HG02798 (cell line): ENCODE measurements at regions not wholly inside any gene's neighbourhood (a gene's known extent, or its start where the extent isn't known, plus 50 kb on each side); places are given as distances from the start of the nearest gene placed in this dataset.
"Not testable (repeated sequence)": the region's sequence is repeated elsewhere in the genome, so short reads cannot be mapped to it uniquely, and the experiment has no call there.

ENCODE experiments used
- ATAC-seq: cut with Tn5 transposase; IDR thresholded peaks from one replicate; pipeline ENCODE4 v1.9.1; 2021; ENCODE audit warnings: mild to moderate bottlenecking; ENCODE audit not compliant: unreplicated experiment, poor library complexity

DNA sequence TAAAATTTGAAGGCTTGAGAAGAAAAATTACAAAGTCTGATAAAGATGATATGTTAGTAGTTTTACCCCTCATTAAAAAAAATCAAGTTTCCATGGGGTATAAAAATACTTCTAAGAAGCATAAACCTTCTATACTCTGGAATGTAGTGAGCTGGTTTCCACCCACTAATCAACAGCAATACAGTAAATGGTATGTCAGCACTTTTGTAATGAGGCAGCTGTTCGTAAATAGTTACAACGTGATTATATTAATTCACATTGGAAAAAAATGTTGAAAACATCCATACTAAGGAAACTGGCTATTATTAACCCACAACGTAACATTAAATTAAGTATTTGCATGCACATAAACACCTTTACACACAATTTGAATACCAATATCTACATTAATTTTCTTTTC lies 283.1 kb upstream of the FAM174A start:
- no peak for ATAC-seq

DNA sequence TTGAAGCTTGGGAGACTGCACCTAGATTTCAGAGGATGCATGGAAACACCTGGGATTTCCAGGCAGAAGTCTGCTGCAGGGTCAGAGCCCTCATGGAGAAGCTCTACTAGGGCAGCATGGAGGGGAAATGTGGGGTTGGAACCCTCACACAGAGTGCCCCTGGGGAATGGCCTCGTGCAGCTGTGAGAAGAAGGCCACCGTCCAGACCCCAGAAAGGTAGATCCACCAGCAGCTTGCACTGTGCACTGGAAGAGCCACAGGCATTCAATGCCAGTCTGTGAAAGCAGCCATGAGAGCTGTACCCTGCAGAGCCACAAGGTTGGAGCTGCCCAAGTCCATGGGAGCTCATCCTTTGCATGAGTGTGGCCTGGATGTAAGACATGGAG lies 285.3 kb upstream of the FAM174A start:
- ATAC-seq: no peak

DNA sequence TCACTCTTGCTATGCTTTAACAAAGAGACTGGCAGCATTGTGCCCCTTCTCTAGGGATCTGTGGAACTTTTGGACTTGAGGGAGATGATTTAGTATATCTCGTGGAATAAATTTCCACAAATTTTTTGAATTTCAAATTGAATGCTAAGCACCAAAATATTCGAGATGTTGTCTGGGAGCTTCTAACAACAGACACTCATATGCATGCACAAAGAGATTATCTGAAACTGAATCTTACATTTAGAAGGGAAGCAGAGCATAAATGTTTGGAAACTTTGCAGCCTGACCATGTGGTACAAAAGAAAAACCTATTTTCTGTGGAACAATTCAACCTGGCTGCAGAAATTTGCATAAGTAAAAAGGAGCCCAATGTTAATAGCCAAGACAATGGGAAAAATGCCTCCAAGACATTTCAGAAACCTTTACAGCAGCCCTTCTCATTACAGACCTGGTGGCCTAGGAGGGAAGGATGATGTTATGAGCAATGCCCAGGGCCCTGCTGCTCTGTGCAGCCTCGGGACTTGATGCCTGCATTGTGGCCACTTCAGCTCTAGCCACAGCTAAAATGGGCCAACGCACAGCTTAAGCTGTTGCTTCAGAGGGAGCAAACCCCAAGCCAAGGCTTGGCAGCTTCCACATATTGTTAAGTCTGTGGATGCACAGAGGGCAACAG lies 285.8 kb upstream of the FAM174A start:
- ATAC-seq: no peak

DNA sequence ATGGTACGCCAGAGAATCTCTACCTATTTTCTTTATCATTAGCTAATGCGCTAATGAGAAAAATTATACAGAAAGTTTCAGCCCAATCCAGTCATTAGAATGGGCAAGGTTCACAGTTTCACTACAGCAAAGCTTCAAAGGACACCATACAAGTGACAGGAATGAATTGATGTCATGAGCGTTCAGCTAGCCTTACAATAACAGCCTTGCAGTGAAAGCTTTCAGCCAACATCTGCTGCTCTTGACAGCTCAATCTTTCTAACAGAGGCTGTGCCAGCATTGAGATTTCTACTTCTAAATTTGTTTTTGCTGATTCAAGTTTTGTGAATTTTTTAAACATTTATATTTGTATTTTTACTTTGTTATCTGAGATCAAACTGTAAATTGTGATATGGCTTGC lies 302.4 kb upstream of the FAM174A start:
- ATAC-seq: no peak

DNA sequence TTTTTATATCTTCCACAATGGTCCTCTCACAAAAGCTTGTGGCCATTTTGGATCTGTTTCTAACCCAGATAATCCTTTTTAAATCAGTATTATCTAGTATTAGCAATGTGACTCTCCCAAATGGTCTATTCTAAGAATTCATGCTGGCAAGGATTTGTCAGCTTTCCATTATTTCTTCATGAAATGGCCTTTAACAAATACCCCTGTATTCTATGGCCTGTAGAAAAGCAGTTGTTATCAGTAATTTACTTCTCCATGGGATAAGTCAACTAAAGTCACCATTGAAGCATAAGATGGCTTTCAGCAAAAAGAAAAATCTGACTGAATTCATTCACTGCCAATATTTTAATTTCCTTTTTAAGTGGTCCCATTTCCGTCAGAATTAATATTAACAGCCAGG lies 346.4 kb upstream of the FAM174A start:
- no peak for ATAC-seq

DNA sequence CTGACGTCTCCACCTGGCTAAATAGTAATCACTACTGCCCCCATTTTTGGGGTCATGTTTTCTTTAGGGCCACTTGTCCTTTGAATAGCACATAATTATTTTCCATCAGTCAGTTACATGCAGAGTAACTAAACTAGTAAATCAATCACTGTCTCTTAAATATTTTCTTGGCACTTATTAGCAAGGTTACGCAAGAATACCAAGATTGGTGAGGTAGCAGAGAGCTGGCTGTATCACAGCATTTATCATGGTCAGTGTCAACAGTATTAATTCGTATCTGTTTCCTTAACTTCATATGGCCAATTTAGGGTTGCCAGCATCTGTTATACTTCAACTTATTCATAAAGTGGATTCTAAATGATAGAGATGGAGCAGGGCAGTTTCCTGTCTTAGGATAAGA lies 346.8 kb upstream of the FAM174A start:
- no peak for ATAC-seq

DNA sequence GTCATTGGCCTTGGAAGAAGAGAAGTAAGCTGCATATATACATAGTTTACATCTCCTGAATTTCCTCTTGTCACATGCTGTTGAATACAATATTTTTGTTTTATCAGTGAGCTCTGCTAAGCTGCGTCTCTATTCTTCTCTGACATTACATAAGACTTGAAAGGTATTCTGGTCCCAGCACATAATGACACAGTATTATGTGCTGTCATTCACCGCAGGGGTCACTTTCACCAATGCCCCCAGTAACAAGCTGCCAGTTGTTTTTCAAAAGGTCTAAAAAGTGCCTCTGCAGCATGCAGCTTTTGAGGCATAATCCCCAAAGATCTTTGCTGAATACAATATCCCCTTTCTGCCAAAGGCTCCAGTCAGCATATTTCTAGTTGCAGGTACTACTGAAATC lies 349.0 kb upstream of the FAM174A start:
- ATAC-seq: no peak

DNA sequence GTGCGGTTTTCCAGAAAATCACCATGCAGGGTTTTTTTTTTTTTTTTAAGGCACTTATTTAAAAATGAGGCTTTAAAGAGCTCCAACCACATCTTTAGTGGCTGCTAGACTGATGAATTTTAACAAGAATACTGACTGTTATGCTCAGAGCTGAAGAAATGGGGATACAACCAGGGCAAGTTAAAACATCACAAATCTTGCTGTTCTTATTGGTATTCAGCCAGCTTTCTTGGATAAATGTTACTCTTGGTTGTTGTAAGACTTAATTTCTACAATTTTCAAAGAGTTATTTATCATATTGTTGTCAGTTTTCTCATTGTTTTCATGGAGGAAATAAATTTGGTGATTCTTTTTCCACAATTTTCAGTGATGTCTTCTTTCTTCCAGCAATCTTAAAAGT lies 352.8 kb upstream of the FAM174A start:
- ATAC-seq: no peak

DNA sequence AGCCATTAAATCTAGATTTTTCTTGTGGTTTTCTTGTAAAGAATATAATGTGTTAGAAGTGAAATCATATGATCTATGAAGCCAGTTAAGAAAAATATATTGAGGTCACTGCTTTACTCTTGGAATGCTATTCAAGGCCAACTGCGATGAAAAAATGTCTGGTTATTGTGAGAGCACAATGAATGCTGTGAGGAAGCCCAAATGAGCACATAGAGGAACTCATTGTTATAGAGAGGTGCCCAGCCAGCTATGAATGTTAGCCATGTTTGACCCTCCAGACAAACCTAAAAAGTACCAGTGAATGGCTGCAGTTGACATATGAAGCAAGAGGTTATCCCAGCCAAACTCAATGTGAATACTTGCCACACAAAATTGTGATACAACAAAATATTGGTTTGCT lies 359.8 kb upstream of the FAM174A start:
- no peak for ATAC-seq

DNA sequence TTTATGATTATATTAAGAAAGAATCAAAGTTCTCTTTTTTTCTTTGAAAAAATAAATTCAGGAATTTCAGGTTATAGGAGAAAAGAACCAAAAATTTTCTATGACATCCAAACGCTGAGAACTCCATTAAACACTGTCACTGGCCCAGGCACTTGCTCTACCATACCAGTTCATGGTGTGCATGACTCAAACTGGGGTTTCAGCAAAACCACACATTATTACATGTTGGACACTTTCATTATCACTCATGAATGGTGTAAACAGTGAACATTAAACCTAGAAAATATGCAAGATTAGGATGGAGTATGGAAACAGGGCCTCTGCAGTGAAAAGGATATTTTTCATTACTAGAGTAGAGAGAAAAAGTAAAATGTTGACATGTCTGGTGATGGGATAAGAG lies 369.9 kb upstream of the FAM174A start:
- ATAC-seq: peak; percentile 100

DNA sequence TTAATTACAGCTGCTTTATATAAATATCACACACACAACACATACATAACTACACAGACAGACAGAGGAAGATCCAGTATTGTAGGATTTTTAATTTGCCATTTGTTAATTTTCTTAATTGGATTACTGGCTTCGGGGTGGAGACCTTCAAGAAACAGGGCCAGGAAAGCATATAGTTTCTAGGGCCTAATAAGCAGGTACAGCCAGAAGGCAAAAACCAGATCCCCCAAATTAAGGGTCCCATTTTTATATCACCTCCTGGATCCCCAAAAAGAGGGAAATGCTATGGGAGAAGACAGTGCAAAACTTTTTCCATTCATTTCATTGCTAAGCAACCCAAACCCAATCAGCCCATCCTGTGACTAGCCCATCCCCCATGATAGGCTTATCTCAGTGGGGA lies 373.3 kb upstream of the FAM174A start:
- ATAC-seq: no peak

DNA sequence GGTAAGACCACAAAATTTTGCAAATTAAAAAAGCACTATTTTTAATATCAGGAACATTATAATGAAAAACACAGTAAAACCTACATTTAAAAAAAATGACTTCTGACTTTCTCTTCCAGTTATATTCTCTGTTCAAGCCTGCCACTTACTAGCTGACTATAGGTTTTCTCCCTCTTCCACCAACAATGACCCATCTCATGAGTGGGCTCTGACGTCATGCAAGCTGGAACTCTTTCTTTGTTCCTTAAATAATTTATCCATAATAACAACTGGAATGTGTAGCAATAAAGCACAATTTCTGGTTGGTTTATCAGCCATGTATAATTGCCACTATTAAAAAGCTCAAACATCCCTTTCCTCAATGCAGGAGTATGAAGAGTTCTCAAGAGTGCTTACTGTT lies 378.1 kb upstream of the FAM174A start:
- no peak for ATAC-seq

DNA sequence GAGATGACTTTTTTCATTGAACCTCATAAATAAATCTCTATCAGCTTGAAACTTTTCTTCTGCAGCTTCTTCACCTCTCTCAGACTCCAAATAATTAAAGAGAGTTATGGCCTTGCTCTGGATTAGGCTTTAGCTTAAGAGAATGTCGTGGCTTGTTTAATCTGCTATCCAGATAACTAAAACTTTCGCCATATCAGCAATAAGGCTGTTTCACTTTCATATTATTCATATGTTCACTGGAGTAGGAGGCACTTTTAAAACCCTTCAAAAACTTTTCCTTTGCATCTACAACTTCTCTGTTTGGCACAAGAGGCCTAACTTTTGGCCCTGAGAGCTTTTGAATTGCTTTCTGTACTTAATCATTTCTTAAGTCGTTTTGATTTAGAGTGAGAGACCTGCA lies 386.9 kb upstream of the FAM174A start:
- ATAC-seq: no peak

DNA sequence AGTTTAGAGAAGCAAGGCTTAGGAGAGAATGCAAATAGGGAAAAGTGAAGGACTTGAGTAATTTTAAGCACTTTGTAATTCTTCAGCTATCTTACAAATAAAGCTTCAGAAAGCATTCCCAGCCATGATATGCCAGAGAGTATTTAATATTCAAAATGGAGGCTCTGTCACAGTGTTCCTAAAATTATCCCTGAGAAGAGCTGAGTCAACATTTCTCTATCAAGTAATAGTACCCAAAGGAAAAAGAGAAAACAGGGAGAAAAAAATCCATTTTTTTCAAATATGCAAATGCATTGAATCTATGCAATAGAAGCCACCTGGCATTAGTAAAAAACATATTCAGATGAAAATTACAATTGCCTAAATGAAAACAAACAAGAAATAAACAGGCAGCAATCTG lies 392.6 kb upstream of the FAM174A start:
- no peak for ATAC-seq

DNA sequence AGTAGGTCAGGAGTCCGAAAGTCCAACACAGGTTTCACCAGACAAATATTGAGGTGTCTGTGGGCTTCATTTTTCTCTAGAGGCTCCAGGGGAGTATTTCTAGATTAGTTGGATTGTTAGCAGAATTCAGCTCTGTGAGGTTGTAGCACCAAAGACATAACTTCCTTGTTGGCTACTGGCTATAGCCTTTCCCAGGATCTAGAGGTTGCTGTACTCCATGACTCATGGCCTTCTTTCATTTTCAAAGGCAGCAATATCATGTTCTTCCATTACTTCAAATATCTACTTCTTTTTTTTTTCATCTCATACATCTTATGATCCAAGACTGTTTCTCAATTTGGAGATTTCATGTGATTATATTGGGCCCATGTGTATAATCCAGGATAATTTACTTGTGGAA lies 404.0 kb upstream of the FAM174A start:
- no peak for ATAC-seq

DNA sequence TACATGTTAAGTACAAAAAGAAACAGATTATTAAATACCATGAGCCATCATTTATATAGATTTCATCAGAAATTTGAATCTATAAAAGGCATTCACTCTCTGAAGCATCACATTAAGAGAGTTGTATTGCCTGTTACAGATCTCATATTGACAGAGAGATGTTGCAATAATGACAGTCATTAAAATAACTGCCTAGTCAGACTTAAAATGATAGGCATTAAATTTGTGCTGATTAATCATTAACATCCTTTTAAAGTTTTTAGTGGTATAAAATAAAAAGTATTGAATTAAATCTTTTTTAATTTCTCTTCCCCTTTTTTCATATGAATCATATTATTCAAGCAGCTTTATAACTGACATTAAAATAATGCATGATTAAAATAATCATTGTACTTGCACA lies 404.9 kb upstream of the FAM174A start:
- ATAC-seq: no peak

DNA sequence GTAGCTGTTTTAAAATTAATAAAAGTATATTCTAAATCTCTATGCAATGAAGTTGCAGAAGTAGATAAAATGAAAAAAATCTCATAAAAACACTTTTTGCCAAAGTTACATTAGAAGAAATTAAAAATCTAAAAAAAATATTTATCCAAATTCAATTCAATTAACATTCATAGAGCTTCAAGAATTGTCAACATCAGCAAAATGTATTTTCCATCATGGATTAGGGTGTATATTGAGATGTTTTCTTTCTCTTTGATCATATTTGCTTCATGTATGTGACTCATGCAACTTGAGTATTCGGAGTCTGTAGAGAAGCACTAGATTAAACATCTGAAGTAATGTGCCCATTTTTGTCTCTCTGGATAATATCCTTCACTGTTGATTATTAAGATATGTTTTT lies 415.3 kb upstream of the FAM174A start:
- ATAC-seq: no peak

DNA sequence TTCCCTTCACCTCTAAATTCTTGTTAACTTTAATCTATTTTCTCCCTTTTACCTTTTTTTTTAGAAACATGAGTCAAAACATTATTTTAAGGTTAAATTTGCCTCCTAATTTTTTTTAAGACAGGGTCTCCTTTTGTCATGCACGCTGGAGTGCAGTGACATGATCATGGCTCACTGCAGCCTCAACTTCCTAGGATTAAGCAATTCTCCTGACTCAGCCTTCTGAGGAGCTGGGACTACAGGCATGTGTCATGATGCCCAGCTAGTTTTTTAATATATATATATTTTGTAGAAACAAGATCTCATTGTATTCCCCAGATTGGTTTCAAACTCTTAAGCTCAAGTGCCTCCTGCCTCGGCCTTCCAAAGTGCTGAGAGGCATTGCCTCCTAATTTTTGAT lies 424.7 kb upstream of the FAM174A start:
- ATAC-seq: no peak

DNA sequence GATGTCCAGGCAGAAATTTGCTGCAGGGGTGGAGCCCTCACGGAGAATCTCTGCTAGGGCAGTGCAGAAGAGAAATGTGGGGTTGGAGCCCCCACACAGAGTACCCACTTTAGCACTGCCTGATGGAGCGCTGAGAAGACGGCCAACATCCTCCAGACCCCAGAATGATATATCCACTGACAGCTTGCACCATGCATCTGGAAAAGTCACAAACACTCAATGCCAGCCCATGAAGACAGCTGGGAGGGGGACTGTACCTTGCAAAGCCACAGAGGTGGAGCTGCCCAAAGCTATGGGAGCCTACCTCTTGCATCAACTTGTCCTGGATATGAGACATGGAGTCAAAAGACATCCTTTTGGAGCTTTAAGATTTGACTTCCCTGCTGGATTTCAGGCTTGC lies 426.3 kb upstream of the FAM174A start:
- no peak for ATAC-seq

DNA sequence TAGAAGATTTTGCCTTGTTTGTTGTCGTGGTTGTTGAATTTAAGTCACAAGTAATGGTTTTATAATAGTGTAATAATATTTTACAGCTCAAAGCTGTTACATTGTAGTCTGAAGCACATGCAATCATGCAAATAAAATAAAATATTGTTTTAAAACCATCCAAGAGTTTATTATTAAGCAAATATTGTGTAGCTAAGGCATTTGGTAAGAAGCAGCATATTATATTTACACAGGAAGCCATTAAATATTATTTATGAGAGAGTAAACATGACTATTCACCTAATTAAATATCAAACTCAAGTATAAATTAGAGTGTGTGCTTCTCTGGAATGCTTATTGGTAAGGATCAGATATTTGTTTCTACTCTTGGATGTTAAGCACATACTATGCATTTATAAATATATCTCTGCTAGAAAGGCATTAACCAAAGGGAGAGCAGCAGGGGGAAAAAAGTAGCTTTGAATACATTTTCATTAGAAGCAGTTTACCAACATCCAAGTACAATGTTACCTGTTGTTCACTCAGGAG lies 431.5 kb upstream of the FAM174A start:
- ATAC-seq: not testable (repeated sequence)

DNA sequence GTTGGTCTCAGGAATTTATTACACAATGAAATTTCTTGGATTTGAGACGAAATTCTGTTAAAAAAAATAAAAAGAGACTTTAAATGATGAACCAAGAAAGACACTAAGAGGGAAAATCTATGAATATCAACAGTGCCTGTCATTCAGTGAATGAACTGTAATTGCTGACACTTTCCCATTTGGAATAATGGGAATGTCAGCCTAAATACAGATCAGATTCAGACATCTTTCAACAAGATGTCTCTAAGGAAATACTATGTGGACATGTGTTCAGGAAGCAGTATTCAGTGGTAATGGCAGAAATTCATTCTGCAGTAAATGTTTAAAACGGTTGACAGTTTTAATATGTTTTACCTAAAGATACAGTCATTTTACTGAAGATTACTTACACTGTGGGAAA lies 433.7 kb upstream of the FAM174A start:
- ATAC-seq: not testable (repeated sequence)

DNA sequence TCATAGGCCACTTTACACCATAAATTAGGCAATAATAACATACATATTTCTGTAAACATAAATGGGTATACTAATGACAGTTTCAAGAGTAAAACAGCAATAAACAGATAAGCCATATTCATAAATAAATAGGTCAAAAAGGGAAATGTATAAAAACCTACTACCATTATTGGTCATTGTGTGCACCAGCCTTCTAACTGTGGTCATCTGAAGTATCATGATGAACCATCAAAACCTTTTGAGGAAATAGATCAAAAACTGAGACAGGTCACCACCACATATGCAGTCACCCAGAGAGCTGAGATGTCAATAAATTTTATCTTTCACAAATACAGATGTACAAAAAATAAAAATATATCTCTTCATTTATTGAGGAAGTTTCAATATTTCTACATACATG lies 438.8 kb upstream of the FAM174A start:
- not testable (repeated sequence) for ATAC-seq

DNA sequence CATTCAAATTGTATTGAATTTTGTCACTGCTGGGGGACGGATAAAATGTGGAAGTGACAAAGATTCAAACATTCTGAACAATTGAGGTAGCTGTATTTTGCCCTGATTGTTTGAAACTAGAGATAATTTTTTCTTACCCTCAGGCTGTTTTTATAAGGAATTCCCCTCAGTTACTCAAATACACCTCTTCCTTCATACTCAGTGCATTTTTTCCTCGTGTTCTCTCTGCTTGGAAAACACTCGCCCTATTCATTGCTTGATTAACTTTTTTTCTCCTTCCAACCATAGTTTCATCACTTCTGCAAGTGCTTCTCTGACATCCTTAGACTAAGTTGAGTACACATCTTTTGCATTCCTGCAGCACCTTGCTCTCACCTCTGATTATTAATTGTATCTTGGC lies 454.5 kb upstream of the FAM174A start:
- ATAC-seq: not testable (repeated sequence)
